Activated naive CD8-positive, alpha-beta T cell treated with anti-CD3 and anti-CD28 coated beads, Interleukin-2, amount 50 U/mL, for 24 hours (primary cell): ENCODE measurements at regions not wholly inside any gene's neighbourhood (a gene's known extent, or its start where the extent isn't known, plus 50 kb on each side); places are given as distances from the start of the nearest gene placed in this dataset.

ENCODE experiments used
- ATAC-seq: fragments of 150-1000 bp; cut with Tn5 transposase; one replicate; pipeline ENCODE4 v1.10.0; 2021
- DNase-seq: peaks from one replicate; pipeline ENCODE4 v3.0.0; 2021
- H3K27ac Mint-ChIP-seq: one replicate; pipeline ENCODE4 v1.8.0; 2021; ENCODE audit warnings: mild to moderate bottlenecking, mixed read lengths
- H3K27me3 Mint-ChIP-seq: one replicate; pipeline ENCODE4 v1.8.0; 2021; ENCODE audit warnings: mixed read lengths
- H3K36me3 Mint-ChIP-seq: one replicate; pipeline ENCODE4 v1.8.0; 2021; ENCODE audit warnings: low read depth, mixed read lengths
- H3K4me1 Mint-ChIP-seq: one replicate; pipeline ENCODE4 v1.8.0; 2021; ENCODE audit warnings: mixed read lengths
- H3K4me3 Mint-ChIP-seq: one replicate; pipeline ENCODE4 v1.8.0; 2021; ENCODE audit warnings: mild to moderate bottlenecking, moderate library complexity, mixed read lengths
- H3K9me3 Mint-ChIP-seq: one replicate; pipeline ENCODE4 v1.8.0; 2021; ENCODE audit warnings: mixed read lengths

- Mint-ChIP-seq H3K27me3 (no peaks in the 10 kb centered on the region), H3K4me3 (no peak overlapping the region), H3K36me3 (no peaks in the 10 kb centered on the region), H3K9me3 (no peaks in the 10 kb centered on the region), H3K27ac (no peak overlapping the region), H3K4me1 (no peaks in the 10 kb centered on the region)
- DNase-seq = no peak
- no peak for ATAC-seq
Measured at GRCh38 chr5:148950892-148951291, 112.0 kb downstream of the SH3TC2 start.

GRCh38 chr5:148951612-148952011, 111.2 kb downstream of the SH3TC2 start:
- Mint-ChIP-seq H3K4me3 (no peak overlapping the region), H3K27ac (no peak overlapping the region), H3K9me3 (no peaks in the 10 kb centered on the region), H3K27me3 (no peaks in the 10 kb centered on the region), H3K4me1 (no peaks in the 10 kb centered on the region), H3K36me3 (no peaks in the 10 kb centered on the region)
- no peak for DNase-seq
- ATAC-seq = no peak

GRCh38 chr5:148952097-148952867, 110.6 kb downstream of the SH3TC2 start:
- Mint-ChIP-seq H3K4me3 (no peak overlapping the region), H3K27me3 (no peaks in the 10 kb centered on the region), H3K4me1 (no peaks in the 10 kb centered on the region), H3K27ac (no peak overlapping the region), H3K9me3 (no peaks in the 10 kb centered on the region), H3K36me3 (no peaks in the 10 kb centered on the region)
- ATAC-seq (no peak), DNase-seq (no peak)

DNA sequence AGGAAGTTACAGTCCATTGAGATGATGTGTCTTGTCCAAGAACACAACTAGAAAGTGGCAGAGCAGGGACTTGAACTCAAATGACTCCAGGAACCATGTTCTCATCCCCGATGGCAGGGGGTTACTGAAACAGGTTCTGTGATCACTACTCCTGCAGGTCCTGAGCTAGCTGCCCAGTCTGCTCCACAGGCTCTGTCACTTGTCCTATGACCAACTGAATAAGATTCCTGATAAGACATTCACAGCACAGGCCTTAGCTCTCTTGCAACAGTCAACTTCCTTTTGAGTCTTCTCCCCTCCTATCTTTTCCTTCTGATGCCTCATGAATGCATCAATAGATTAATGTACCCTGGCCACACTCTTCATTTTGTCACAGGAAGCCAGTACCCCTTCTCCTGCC, 109.2 kb downstream of the SH3TC2 start:
- H3K27me3 Mint-ChIP-seq = no peaks in the 10 kb centered on the region
- DNase-seq = no peak
- no peak overlapping the region for H3K27ac Mint-ChIP-seq
- H3K36me3 Mint-ChIP-seq = no peaks in the 10 kb centered on the region
- no peak for ATAC-seq
- no peaks in the 10 kb centered on the region for H3K9me3 Mint-ChIP-seq
- H3K4me3 Mint-ChIP-seq = no peak overlapping the region
- H3K4me1 Mint-ChIP-seq = no peaks in the 10 kb centered on the region
